AG20443 (cell line): ENCODE measurements at regions not wholly inside any gene's neighbourhood (a gene's known extent, or its start where the extent isn't known, plus 50 kb on each side); places are given as distances from the start of the nearest gene placed in this dataset.

Experiments
- DNase-seq: peaks from one replicate; pipeline ENCODE4 v3.0.0; 2012; ENCODE audit warnings: low spot score, mixed read lengths

DNA sequence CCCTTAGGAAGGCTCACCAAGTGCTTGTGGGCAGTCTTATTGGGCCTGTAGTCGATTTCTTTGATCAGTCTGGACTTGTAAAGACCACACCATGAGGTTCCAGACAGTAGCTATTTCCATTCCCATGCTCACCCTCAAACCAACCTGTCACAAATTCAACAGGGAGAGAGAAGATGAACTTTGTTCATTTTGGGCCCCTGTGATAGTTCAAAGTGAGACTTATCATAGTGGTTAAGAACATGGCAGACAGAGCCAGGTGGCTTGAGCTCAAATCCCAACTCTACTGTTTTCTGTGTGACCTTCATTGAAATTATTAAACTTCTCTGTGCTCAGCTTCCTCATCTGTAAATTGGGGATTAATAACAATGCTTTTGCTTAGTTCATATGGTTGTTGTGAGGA lies 53.9 kb upstream of the CTLA4 start:
- no peak for DNase-seq

DNA sequence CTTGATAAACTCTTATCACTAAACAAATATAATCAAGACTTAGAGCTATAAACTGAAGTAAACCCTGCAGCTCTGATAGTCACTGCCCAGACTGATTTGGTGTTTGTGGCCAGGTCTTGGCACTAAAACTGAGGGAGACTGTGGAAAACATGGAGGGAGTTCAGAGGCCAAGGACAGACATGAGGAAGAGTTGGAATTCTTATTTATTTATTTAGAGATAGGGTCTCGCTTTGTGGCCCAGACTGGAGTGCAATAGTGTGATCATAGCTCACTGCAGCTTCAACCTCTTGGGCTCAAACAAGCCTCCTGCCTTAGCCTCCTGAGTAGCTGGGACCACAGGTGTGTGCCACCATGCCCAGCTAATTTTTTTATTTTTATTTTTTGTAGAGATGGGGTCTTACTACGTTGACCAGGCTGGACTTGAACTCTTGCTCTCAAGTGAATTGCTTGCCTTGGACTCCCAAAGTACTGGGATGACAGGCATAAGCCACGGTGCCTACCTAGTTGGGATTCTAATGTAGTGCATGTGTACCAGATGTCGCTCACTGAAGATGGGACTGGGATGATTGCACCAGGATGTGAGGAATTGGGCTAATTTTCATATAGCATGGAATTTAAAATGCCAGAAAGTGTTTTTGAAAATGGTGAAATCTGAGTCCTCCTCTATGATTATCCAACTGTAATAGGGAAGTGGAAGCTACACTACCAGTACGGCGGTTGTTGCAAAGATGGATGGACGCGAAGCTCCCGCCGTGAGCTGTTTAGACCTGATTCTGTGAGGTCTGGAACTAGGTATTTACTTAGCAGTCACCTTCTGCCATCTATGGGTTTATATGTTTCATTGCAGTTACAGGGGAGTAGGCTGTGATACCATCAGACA lies 52.7 kb upstream of the CTLA4 start:
- peak; percentile 83 for DNase-seq

DNA sequence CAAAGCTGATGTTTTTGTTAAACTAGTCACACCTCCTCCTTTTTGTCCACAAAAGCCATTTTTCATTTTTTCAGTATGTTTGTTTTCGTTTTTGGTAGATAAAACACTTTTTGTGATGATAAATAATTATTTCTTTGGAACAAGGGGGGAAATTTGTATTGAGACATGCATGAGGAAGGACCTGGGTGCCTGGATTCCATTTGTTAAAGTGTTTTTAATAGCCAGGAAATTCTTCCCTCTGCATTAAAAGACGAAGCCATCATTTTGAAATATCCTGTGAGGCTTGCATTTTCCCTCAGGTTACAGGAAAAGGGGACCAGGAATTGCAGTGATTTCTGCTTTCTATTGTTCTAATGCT lies 52.1 kb upstream of the CTLA4 start:
- no peak for DNase-seq

DNA sequence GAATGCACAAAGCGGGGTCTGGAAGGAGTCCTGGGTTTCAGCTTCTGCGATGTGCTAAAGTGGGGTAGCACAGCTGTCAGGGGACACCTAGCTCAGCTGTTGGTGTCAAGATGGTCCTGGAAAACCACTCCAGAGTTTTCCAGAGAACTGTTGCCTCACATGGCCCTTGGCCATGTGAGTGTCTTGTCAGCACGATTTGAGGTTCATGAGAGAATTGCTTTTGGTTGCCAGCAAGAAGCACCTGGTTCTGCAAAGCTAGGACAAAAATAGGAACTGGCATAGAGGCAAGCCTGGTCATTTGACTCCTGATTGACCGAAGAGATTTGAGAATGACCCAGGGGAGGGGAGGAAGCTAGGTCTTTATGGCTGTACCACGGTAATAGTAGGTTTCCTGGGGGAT lies 50.4 kb upstream of the CTLA4 start:
- no peak for DNase-seq
